Renal cortical epithelial cell (primary cell): ENCODE measurements at regions not wholly inside any gene's neighbourhood (a gene's known extent, or its start where the extent isn't known, plus 50 kb on each side); places are given as distances from the start of the nearest gene placed in this dataset.
A peak's percentile ranks its signal among the peaks of the same experiment; 100 is the strongest.

ENCODE experiments used
- DNase-seq: peaks from one replicate; pipeline ENCODE4 v3.0.0-alpha.2; 2011; ENCODE audit warnings: low read depth

DNA sequence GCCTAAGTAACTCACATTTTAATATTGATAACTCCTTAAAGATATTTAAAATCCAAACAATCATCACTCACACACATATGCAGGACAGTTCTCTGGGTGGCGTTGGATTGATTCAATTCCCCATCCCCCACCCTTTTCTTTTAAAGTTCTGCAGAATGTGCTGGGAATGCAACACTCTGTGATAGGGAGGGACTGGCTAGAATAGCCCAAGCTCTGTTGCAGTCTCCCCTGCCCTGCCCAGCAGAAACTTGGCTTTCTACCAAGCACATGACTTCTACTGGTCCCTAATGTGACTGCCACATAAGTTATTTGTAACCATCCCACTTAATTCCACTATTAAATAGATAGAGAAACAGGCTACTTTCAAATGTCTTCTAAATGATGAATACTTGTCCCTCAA lies 55.2 kb downstream of the TWIST1 start:
- DNase-seq: no peak

DNA sequence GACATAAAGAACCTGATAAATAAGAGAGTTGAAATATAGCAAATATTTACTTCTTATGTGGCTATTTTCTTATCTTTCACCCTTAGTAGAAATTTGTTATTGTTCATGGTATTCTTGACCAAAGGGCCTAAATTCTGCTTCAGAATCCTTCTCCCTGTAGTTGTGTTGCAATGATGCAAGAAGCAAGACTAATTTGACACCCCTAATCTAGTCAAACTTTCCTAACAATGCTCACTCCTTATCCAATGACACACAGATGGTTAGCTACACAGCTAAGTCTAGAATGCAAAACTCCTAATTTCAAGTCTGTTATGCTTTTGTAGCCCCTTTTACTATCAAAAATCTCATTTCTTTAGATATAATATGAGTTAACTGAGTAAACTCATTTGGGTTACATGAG lies 56.1 kb downstream of the TWIST1 start:
- DNase-seq: no peak

DNA sequence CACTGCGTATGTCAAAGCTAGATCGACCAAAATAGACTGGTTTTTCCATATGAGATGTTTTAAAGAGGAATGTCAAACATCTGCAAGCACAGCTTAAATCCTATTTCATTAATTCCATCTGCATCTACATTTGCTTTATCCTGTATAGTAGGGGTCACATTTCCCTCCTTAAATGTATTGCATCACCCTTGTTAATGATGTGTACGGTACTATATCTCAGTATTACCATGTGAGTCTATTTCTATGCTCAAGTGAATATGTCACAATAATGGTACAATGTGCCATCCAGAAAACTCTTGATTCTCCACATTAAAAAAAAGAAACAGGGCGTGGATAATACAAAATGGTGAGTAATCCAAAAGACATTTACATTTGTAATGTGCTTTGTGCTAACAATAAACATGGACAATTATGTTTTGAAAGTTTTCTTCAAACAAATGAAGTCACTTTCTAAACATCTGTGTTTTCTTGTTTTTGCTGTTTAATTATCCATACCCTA lies 56.6 kb downstream of the TWIST1 start:
- DNase-seq: peak; percentile 2

DNA sequence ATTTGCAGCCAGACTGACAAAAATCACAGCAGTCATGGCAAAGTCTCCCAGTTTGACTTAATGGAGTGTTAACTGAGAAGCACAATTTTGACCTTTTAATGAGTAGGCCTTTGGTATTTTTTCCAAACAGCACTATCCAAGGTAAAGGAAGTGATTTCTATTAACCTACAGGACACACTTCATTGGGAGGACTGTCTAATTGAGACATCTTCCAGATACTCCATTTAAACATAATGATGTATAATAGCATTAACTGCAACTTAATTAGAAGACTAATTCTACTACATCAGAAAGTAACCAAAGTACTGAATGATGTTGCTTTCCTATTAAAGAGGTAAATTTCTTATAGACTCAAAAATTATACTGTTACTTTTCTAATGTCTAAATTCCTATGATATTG lies 61.1 kb downstream of the TWIST1 start:
- DNase-seq: no peak
